ENCODE measurements at regions not wholly inside any gene's neighbourhood (a gene's known extent, or its start where the extent isn't known, plus 50 kb on each side); places are given as distances from the start of the nearest gene placed in this dataset.

DNA sequence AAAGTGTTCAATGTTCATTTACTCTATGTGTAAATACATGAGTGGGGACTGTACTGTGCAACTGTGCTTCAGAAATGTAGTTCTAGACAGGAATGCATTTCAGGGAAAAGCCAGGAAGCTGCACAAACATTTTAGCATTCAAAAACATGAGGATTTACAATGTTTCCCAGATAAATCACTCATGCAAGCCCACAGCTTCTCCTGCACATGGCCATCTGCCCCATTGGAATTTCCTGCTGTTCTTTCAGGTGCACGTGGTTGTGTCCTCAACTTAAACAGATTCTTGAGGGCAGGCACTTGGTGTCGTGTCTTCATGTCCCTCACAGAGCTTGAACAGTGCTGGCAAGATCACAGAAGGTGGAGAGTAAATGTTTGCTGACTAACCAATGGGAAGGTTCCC lies 101.5 kb downstream of the UNC5CL start:
- no peak for DNase-seq (ENCODE audit: low spot score)

- no peak for DNase-seq (ENCODE audit: low spot score)
Observed at GRCh38 chr6:40936818-40937251, 102.2 kb downstream of the UNC5CL start.

GRCh38 chr6:40933864-40934263 lies 105.2 kb downstream of the UNC5CL start:
- DNase-seq (ENCODE audit: low spot score), result no peak

DNA sequence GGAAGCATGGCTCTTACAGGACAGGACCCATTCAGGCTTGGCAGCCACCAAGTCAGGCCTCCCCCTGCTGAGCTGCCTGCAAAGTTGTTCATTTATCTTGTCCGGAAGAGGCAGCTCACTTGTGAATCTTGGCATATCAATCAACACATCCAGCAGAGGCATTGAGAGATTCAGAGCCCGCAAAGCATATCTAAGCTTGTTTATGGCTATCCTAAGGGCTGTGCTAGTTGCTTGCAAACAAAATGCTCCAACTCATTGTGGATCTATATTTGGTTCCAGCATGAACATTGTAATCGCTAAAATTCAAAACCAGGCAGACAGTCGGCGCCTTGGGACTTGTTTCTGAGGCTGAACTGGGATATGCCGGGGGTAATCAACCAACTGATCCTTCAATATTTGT lies 106.1 kb downstream of the UNC5CL start:
- DNase-seq (ENCODE audit: low spot score), result no peak

GRCh38 chr6:40932366-40932765 lies 106.7 kb downstream of the UNC5CL start:
- no peak for DNase-seq (ENCODE audit: low spot score)

DNA sequence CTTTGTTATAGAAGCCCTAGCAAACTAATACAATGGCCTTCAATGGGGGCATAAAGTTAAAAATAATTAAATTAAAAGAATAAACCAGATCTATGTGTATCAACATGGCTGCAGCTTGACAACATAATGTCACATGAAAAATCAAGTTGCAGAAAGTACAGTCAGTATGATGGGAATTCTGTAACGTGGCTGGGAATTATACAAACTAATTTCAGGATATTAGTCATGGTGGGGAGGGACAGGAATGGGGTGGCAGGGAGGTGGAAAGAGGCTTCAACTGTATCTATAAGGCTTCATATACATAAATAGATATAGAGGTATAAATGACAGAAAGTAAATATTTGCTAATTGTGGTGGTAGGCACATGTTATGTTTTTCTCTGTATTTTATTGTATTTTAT lies 107.1 kb downstream of the UNC5CL start:
- no peak for DNase-seq (ENCODE audit: low spot score)

GRCh38 chr6:40930555-40930954 lies 108.5 kb downstream of the UNC5CL start:
- peak; percentile 16 for DNase-seq (ENCODE audit: low spot score)

DNA sequence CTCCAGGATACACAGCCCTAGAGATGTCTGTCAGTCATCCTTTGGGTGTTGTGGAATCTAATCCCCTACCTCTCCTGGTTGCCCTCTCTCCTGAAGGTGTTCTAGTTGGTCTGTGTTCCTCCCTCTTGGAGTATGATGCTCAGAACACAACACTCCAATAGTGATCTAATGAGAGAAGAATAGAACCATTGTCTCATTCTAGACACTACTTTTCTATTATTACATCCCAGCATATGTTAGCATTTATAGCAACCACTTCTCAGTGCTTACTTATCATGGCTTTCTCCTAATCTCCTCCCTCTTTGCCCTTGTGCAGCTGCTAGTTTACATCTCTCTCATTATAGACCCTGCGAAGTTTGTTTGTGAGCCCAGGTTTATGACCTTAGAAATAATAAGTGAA lies 109.0 kb downstream of the UNC5CL start:
- no peak for DNase-seq (ENCODE audit: low spot score)

- no peak for DNase-seq (ENCODE audit: low spot score)
Observed at GRCh38 chr6:40929176-40929575, 109.8 kb downstream of the UNC5CL start.

DNA sequence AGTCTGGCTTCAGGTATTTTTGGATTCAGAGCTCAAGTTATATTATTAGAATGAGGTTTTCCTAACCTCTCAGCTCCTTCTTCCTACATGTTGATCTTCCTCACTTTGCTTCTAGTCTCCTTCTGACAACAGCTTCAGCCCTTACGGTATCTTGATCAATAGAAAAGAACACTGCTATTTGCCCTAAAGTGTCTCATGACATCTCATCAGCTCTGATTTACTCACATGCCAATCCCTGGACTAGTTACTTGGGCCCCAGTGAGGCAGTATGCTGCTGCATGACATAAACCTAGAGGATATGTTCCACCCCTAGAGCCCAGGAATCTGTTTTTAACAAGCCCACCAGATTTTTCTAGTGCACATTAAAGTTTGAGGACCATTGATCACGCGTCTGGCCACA lies 110.3 kb downstream of the UNC5CL start:
- no peak for DNase-seq (ENCODE audit: low spot score)

DNA sequence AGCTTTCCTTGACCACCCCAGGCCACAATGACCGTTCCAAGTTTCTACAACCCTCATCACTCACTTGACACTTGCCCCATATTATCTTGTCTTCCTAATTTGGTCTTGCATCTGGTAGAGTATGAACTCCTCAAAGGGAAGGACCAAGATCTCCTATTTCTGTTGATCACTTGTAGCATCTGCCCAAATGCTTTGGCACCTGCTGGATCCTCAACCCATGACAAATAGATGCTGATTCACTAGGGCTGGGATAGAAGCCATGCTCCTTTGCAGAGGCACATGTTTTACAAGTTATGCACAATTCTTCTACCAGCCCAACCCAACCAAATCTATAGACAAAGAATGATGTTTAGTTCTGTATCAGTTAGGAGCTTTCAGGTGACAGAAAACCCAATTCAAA lies 110.7 kb downstream of the UNC5CL start:
- DNase-seq (ENCODE audit: low spot score), result no peak

DNA sequence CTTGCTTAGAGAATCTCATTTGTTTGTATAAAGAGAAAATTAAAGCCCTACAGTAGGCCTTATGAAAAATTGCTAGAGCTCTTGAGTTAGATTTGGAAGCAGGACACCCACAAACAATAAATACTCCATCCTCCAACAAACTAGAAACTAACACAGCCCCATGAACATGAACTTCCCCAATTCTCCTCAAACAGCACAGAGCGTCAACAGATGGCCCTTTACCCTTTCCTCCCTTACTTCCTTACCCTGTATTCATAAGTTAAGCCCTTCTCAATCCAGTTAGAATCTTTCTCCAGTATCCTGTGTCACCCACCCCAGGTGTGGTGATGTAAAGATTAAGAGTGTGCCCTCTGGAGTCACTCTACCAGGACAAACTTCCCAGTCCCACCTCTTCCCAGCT lies 113.7 kb downstream of the UNC5CL start:
- DNase-seq (ENCODE audit: low spot score), result no peak

GRCh38 chr6:40924839-40925238 lies 114.2 kb downstream of the UNC5CL start:
- no peak for DNase-seq (ENCODE audit: low spot score)

- no peak for DNase-seq (ENCODE audit: low spot score)
Observed at GRCh38 chr6:40923880-40924279, 115.1 kb downstream of the UNC5CL start.

- DNase-seq (ENCODE audit: low spot score), result no peak
Observed at GRCh38 chr6:40923326-40923725, 115.7 kb downstream of the UNC5CL start.

DNA sequence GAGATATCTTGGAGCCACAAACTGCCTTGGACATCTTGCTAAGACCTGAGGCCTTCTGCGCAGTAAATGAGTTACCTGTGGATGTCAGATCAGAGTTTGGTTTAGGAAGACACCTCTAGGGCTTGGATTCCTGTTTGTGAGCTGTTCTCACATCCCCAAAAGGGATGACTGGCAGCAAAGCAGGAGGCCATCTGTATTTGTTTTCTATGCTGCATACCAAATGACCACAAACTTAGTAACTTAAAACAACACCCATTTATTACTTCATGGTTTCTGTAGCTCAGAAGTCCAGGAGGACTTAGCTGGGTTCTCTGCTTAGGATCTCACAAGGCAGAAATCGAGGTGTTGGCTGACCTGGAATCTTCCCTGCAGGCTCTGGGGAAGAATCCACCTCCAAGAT lies 116.7 kb downstream of the UNC5CL start:
- no peak for DNase-seq (ENCODE audit: low spot score)

GRCh38 chr6:40918040-40918651 lies 120.9 kb downstream of the UNC5CL start:
- no peak for DNase-seq (ENCODE audit: low spot score)

DNA sequence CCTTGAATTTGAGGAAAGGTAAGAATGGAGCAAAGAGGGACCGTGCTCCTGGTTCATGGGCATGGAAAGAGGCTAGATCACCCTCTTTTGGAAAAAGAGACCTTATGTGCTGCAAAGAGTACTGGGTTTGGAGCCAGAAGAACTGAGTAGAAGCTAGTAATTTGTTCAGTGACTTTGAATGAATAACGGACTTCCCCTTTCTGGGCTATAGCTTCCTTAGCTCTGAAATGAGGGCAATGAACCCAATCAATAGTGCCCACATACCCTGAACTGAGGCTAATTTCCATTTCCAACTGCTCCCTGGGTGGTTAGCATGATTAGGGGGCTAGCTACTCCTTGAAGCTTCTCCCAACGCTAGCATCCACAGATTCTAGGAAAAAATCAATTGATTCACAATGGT lies 121.4 kb downstream of the UNC5CL start:
- no peak for DNase-seq (ENCODE audit: low spot score)

GRCh38 chr6:40916845-40917244 lies 122.2 kb downstream of the UNC5CL start:
- DNase-seq (ENCODE audit: low spot score), result no peak

GRCh38 chr6:40915165-40915564 lies 123.9 kb downstream of the UNC5CL start:
- no peak for DNase-seq (ENCODE audit: low spot score)

DNA sequence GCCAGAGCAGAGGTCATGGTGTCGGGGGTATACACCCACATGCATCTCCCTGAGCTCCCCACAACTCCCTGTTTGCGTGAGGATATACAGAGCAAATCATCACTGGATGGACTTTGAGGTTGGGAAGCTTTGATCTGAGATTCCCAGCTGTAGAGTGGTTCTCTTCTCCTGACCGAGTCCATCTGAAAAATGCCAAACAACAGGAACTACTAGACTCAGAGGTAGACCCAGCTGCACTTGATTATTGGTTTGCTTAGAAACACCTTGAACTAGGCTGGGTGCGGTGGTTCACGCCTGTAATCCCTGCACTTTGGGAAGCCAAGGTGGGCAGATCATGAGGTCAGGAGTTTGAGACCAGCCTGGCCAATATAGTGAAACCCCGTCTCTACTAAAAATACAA lies 125.0 kb downstream of the UNC5CL start:
- no peak for DNase-seq (ENCODE audit: low spot score)

- peak; percentile 36 for DNase-seq (ENCODE audit: low spot score)
Observed at GRCh38 chr6:40912158-40912946, 126.7 kb downstream of the UNC5CL start.

DNA sequence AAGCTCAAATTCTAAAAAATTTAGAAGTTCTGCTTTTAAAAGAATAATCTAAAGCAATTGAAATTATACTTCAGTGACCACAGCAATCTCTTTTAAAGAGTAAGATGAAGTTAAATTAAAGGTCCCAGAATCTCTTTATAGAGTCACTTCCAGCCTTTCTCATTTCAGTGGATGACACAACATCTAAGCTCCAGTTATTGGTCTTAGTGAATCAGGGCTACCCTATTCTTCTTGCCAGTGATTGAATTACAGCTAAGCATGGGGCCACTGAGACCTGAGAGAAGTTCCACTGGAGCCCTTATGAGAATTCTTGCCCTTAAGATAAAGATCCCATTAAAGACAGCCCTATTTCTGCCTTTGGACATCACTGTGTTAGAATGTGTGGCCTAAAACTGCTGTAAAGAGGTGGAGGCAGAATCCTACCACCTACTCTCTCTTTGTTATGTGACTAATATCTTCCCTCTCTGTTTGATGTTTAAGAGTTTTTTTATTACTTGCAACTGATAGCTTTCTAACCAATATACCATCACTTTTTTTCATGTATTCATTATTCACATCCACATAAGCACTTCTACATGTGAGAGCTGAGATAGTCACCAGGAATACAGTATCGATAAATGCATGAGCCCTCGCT lies 128.6 kb downstream of the UNC5CL start:
- no peak for DNase-seq (ENCODE audit: low spot score)

Data from HuH-7 (cell line).